GM19324 (cell line): ENCODE measurements at regions not wholly inside any gene's neighbourhood (a gene's known extent, or its start where the extent isn't known, plus 50 kb on each side); places are given as distances from the start of the nearest gene placed in this dataset.
"Not testable (repeated sequence)": the region's sequence is repeated elsewhere in the genome, so short reads cannot be mapped to it uniquely, and the experiment has no call there.

Experiments used
- ATAC-seq: cut with Tn5 transposase; IDR thresholded peaks from one replicate; pipeline ENCODE4 v1.9.1; 2021; ENCODE audit warnings: mild to moderate bottlenecking, moderate library complexity; ENCODE audit not compliant: unreplicated experiment, low FRiP score

- no peak for ATAC-seq
Observed at GRCh38 chr1:70666381-70667140, 255.5 kb downstream of the CTH start.

GRCh38 chr1:70667494-70668170, 256.6 kb downstream of the CTH start:
- no peak for ATAC-seq

- no peak for ATAC-seq
Observed at GRCh38 chr1:70671006-70671405, 259.9 kb downstream of the CTH start.

GRCh38 chr1:70672442-70672888, 261.4 kb downstream of the CTH start:
- no peak for ATAC-seq

GRCh38 chr1:70674941-70675685, 264.0 kb downstream of the CTH start:
- no peak for ATAC-seq

GRCh38 chr1:70675737-70676156, 264.7 kb downstream of the CTH start:
- ATAC-seq, result no peak

- ATAC-seq, result peak; percentile 99
Observed at GRCh38 chr1:70685300-70686286, 274.5 kb downstream of the CTH start.

GRCh38 chr1:70688580-70688979, 277.5 kb downstream of the CTH start:
- no peak for ATAC-seq

- ATAC-seq, result no peak
Observed at GRCh38 chr1:70706381-70707037, 295.4 kb downstream of the CTH start.

- ATAC-seq, result no peak
Observed at GRCh38 chr1:70707214-70707613, 296.1 kb downstream of the CTH start.

- no peak for ATAC-seq
Observed at GRCh38 chr1:70714149-70714548, 303.1 kb downstream of the CTH start.

- ATAC-seq, result no peak
Observed at GRCh38 chr1:70717211-70717610, 306.1 kb downstream of the CTH start.

- no peak for ATAC-seq
Observed at GRCh38 chr1:70717656-70718055, 306.6 kb downstream of the CTH start.

GRCh38 chr1:70718086-70718630, 307.1 kb downstream of the CTH start:
- no peak for ATAC-seq

- ATAC-seq, result no peak
Observed at GRCh38 chr1:70719154-70719553, 308.1 kb downstream of the CTH start.

- no peak for ATAC-seq
Observed at GRCh38 chr1:70720109-70720508, 309.0 kb downstream of the CTH start.

GRCh38 chr1:70720521-70720920, 309.5 kb downstream of the CTH start:
- no peak for ATAC-seq

GRCh38 chr1:70727886-70728489, 316.9 kb downstream of the CTH start:
- no peak for ATAC-seq

GRCh38 chr1:70736518-70736917, 311.1 kb downstream of the PTGER3 start:
- not testable (repeated sequence) for ATAC-seq
